DND-41 (cell line): ENCODE measurements at regions not wholly inside any gene's neighbourhood (a gene's known extent, or its start where the extent isn't known, plus 50 kb on each side); places are given as distances from the start of the nearest gene placed in this dataset.

Source experiments
- ATAC-seq: fragments of 200-7000 bp; cut with Tn5 transposase; 3 replicates; pipeline ENCODE4 v1.9.1; 2021; ENCODE audit warnings: low read depth; ENCODE audit not compliant: insufficient read depth
- DNase-seq: peaks from one replicate; pipeline ENCODE4 v3.0.0-alpha.2; 2020
- H2AFZ ChIP-seq: 2 replicates; pipeline ENCODE4 v1.6.0; 2012; ENCODE audit warnings: low read depth, low read length
- H3K27ac ChIP-seq: 2 replicates; pipeline ENCODE4 v1.5.1; 2012; ENCODE audit warnings: low read length, inconsistent platforms
- H3K27me3 ChIP-seq: fragments of 200-600 bp; sonication (generic); 2 replicates; pipeline ENCODE4 v1.6.0; 2012; ENCODE audit warnings: low read length, mild to moderate bottlenecking, inconsistent platforms; ENCODE audit not compliant: insufficient read depth, poor library complexity
- H3K36me3 ChIP-seq: 2 replicates; pipeline ENCODE4 v1.5.1; 2012; ENCODE audit warnings: low read length, inconsistent platforms; ENCODE audit not compliant: insufficient read depth
- H3K4me1 ChIP-seq: 2 replicates; pipeline ENCODE4 v1.5.1; 2012; ENCODE audit warnings: mild to moderate bottlenecking, low read length; ENCODE audit not compliant: insufficient read depth
- H3K4me2 ChIP-seq: 2 replicates; pipeline ENCODE4 v1.6.0; 2012; ENCODE audit warnings: mild to moderate bottlenecking, moderate library complexity, low read length, inconsistent platforms; ENCODE audit not compliant: insufficient read depth
- H3K4me3 ChIP-seq, 2 experiments: fragments of 200-600 bp in 1 of 2; shearing (Covaris generic) in 1 of 2; 2 replicates each; pipeline ENCODE4 v1.5.1; 2012 to 2016; ENCODE audit warnings: inconsistent platforms in 2 of 2, low read length in 2 of 2, mild to moderate bottlenecking in 2 of 2, low read depth in 1 of 2, moderate library complexity in 1 of 2
- H3K79me2 ChIP-seq: 2 replicates; pipeline ENCODE4 v1.6.0; 2012; ENCODE audit warnings: low read length, inconsistent platforms; ENCODE audit not compliant: insufficient read depth
- H3K9ac ChIP-seq: 2 replicates; pipeline ENCODE4 v1.6.0; 2012; ENCODE audit warnings: low read depth, mild to moderate bottlenecking, inconsistent platforms, low read length, moderate library complexity
- H3K9me3 ChIP-seq: 2 replicates; pipeline ENCODE4 v1.5.1; 2012; ENCODE audit warnings: low read length, moderate library complexity, mild to moderate bottlenecking, inconsistent platforms; ENCODE audit not compliant: insufficient read depth, severe bottlenecking
- H4K20me1 ChIP-seq: 2 replicates; pipeline ENCODE4 v1.6.0; 2012; ENCODE audit warnings: low read length; ENCODE audit not compliant: insufficient read depth
- CTCF ChIP-seq: IDR thresholded peaks from 2 replicates; pipeline ENCODE4 v1.5.1; 2012; ENCODE audit warnings: borderline replicate concordance, low read length, moderate library complexity, mild to moderate bottlenecking; ENCODE audit not compliant: poor library complexity, severe bottlenecking; ENCODE audit errors: extremely low read depth
- EZH2 ChIP-seq: IDR thresholded peaks from 3 replicates; pipeline ENCODE4 v1.6.1; 2012; ENCODE audit warnings: borderline replicate concordance, low read depth, mild to moderate bottlenecking, moderate library complexity, low read length, inconsistent platforms; ENCODE audit not compliant: severe bottlenecking

GRCh38 chr3:158909870-158910269 is 108.0 kb downstream of the MFSD1 start:
- DNase-seq (no peak), ATAC-seq (no peak)
- Histone ChIP-seq H3K27ac (no peak overlapping the region), H3K36me3 (no peaks in the 10 kb centered on the region), H3K9ac (no peak overlapping the region), H4K20me1 (no peaks in the 10 kb centered on the region), H3K79me2 (no peaks in the 10 kb centered on the region), H2AFZ (no peak overlapping the region), H3K9me3 (no peaks in the 10 kb centered on the region), H3K4me3 (no peak overlapping the region), H3K4me1 (no peaks in the 10 kb centered on the region), H3K27me3 (no peaks in the 10 kb centered on the region), H3K4me2 (no peak overlapping the region)
- TF ChIP-seq EZH2 (no peak), CTCF (no peak)

- Histone ChIP-seq H3K9me3 (no peaks in the 10 kb centered on the region), H3K36me3 (no peaks in the 10 kb centered on the region), H3K9ac (no peak overlapping the region), H3K4me3 (no peak overlapping the region), H3K79me2 (no peaks in the 10 kb centered on the region), H3K27ac (no peak overlapping the region), H4K20me1 (no peaks in the 10 kb centered on the region), H3K4me2 (no peak overlapping the region), H3K4me1 (no peaks in the 10 kb centered on the region), H2AFZ (no peak overlapping the region), H3K27me3 (no peaks in the 10 kb centered on the region)
- no peak for DNase-seq
- ATAC-seq: no peak
- no peak for TF ChIP-seq CTCF
- no peak for TF ChIP-seq EZH2
Measured at GRCh38 chr3:158911586-158911985, 109.7 kb downstream of the MFSD1 start.

GRCh38 chr3:158912188-158912587 is 110.3 kb downstream of the MFSD1 start:
- no peak overlapping the region for H3K4me2 ChIP-seq
- no peak overlapping the region for H3K27ac ChIP-seq
- H2AFZ ChIP-seq: no peak overlapping the region
- no peaks in the 10 kb centered on the region for H3K4me1 ChIP-seq
- no peaks in the 10 kb centered on the region for H3K9me3 ChIP-seq
- H3K36me3 ChIP-seq: no peaks in the 10 kb centered on the region
- TF ChIP-seq CTCF: no peak
- TF ChIP-seq EZH2: no peak
- H3K4me3 ChIP-seq: no peak overlapping the region
- no peak for DNase-seq
- ATAC-seq: no peak
- no peaks in the 10 kb centered on the region for H4K20me1 ChIP-seq
- no peaks in the 10 kb centered on the region for H3K27me3 ChIP-seq
- H3K9ac ChIP-seq: no peak overlapping the region
- H3K79me2 ChIP-seq: no peaks in the 10 kb centered on the region

- Histone ChIP-seq H3K4me3 (no peak overlapping the region), H3K9ac (no peak overlapping the region)
- TF ChIP-seq EZH2: no peak
- TF ChIP-seq CTCF: no peak
Measured at GRCh38 chr3:158912621-158913020, 110.8 kb downstream of the MFSD1 start.

More at GRCh38 chr3:158912621-158913020, 110.8 kb downstream of the MFSD1 start:
- ATAC-seq (no peak), DNase-seq (no peak)
- Histone ChIP-seq H3K4me2 (no peak overlapping the region), H3K79me2 (no peaks in the 10 kb centered on the region), H3K36me3 (no peaks in the 10 kb centered on the region), H3K27ac (no peak overlapping the region), H3K9me3 (no peaks in the 10 kb centered on the region), H3K27me3 (no peaks in the 10 kb centered on the region), H2AFZ (no peak overlapping the region), H4K20me1 (no peaks in the 10 kb centered on the region), H3K4me1 (no peaks in the 10 kb centered on the region)
